Duodenal mucosa (tissue), 2 donors: ENCODE measurements at regions not wholly inside any gene's neighbourhood (a gene's known extent, or its start where the extent isn't known, plus 50 kb on each side); places are given as distances from the start of the nearest gene placed in this dataset.
"Not testable (repeated sequence)": the region's sequence is repeated elsewhere in the genome, so short reads cannot be mapped to it uniquely, and the experiment has no call there.

ENCODE experiments used
- H3K27ac ChIP-seq: one replicate; pipeline ENCODE4 v1.7.0; 2013; ENCODE audit warnings: low read depth, low read length
- H3K27me3 ChIP-seq, 2 donors: one replicate each; pipeline ENCODE4 v1.7.0; 2013; ENCODE audit warnings: low read length in 2 of 2, control low read depth in 1 of 2; ENCODE audit not compliant: insufficient read depth in 2 of 2, control insufficient read depth in 1 of 2
- H3K36me3 ChIP-seq, 2 donors: one replicate each; pipeline ENCODE4 v1.7.0; 2013; ENCODE audit warnings: low read length in 2 of 2, control low read depth in 1 of 2; ENCODE audit not compliant: insufficient read depth in 2 of 2, control insufficient read depth in 1 of 2
- H3K4me1 ChIP-seq, 2 donors: one replicate each; pipeline ENCODE4 v1.7.0; 2013; ENCODE audit warnings: low read length in 2 of 2, control low read depth in 1 of 2; ENCODE audit not compliant: insufficient read depth in 2 of 2, control insufficient read depth in 1 of 2
- H3K4me3 ChIP-seq, 2 donors: one replicate each; pipeline ENCODE4 v1.7.0; 2013; ENCODE audit warnings: low read length in 2 of 2, low read depth in 1 of 2
- H3K9ac ChIP-seq, 2 donors: one replicate each; pipeline ENCODE4 v1.7.0; 2013; ENCODE audit warnings: low read length in 2 of 2, low read depth in 1 of 2
- H3K9me3 ChIP-seq, 2 donors: one replicate each; pipeline ENCODE4 v1.7.0; 2013; ENCODE audit warnings: low read length in 2 of 2, control low read depth in 1 of 2; ENCODE audit not compliant: control insufficient read depth in 1 of 2

DNA sequence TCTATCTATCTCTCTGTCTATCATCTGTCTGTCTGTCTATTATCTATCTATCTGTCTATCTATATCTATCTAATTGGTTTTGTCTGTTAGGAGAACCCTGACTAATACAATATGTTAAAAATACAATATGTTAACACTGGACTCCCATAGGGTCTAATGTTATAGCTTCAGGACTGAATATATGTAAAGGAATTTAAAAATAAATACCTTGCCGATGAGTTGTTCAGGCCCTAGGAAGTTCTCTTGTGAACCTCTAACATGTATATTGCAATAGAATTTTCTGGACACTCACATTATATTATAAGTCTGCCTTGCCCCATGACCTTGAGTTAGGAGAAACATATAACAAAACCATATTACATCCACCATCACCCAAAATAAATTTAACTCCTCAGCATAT lies 900.6 kb downstream of the NCAM2 start:
- Histone ChIP-seq H3K36me3 (no peaks in the 10 kb centered on the region), H3K27ac (no peak overlapping the region)

DNA sequence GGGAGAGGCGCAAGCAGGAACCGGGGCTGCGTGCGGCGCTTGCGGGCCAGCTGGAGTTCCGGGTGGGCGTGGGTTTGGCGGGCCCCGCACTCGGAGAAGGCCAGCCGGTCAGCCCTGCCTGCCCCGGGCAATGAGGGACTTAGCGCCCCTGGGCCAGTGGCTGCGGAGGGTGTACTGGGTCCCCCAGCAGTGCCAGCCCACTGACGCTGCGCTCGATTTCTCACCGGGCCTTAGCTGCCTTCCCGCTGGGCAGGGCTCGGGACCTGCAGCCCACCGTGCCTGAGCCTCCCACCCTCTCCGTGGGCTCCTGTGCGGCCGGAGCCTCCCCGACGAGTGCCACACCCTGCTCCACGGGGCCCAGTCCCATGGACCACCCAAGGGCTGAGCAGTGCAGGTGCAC lies 904.2 kb downstream of the NCAM2 start:
- H3K36me3 ChIP-seq, H3K27ac ChIP-seq, H3K4me1 ChIP-seq, H3K27me3 ChIP-seq, H3K9ac ChIP-seq, H3K4me3 ChIP-seq: not testable (repeated sequence)
- H3K9me3 ChIP-seq = peaks cover 6 to 19% of the 10 kb centered on the region in 2 donors

More for the DNA sequence above, 900.6 kb downstream of the NCAM2 start:
- H3K4me3 ChIP-seq = no peak overlapping the region
- no peaks in the 10 kb centered on the region for H3K4me1 ChIP-seq
- no peak overlapping the region for H3K9ac ChIP-seq
- H3K27me3 ChIP-seq = no peaks in the 10 kb centered on the region
- peaks cover 6 to 23% of the 10 kb centered on the region in 2 donors for H3K9me3 ChIP-seq

DNA sequence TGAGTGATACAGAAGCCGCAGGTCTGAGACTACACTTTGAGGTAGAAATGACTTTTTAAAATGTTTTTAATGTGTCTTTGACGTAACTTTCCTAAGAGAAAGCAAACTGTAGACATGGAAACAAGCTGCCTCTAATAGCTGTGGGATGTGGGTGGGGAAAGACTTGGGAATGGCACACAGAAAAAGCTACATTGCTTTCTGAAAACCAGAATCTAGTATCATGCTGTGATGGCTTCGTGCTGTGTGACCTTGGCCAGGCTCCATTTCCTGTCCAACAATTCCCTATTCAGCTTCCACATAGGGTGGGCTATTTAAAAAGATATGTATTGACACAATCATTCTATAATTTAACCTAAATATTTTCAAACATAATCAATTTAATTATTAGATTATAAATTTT lies 909.1 kb downstream of the NCAM2 start:
- no peak overlapping the region for H3K4me3 ChIP-seq
- H3K36me3 ChIP-seq = no peaks in the 10 kb centered on the region
- H3K27me3 ChIP-seq = no peaks in the 10 kb centered on the region
- H3K4me1 ChIP-seq = no peaks in the 10 kb centered on the region
- no peak overlapping the region for H3K9ac ChIP-seq
- H3K27ac ChIP-seq = no peak overlapping the region
- H3K9me3 ChIP-seq = peaks cover 12 to 24% of the 10 kb centered on the region in 2 donors

DNA sequence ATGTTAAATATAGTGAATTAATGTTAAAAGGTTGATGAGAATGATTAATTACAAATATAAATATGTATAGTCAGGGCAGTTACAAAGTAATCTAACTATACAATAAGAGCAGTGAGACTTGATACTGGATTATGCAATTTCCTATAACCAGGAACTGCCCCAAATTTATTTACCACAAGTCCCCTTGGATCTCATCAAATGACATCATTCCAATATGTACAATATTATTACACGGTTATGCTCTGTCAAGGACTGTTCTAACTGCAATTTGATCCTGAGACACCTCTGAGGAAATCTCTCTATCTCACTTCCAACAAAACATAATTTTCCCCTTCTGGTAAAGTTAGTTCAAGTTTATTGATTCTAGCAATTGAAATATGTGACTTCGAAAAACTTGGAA lies 917.6 kb downstream of the NCAM2 start:
- H3K27me3 ChIP-seq = no peaks in the 10 kb centered on the region
- no peaks in the 10 kb centered on the region for H3K36me3 ChIP-seq
- H3K4me3 ChIP-seq = no peak overlapping the region
- no peaks in the 10 kb centered on the region for H3K4me1 ChIP-seq
- peaks cover 0 to 9% of the 10 kb centered on the region in 2 donors for H3K9me3 ChIP-seq
- H3K27ac ChIP-seq = no peak overlapping the region
- H3K9ac ChIP-seq = no peak overlapping the region

DNA sequence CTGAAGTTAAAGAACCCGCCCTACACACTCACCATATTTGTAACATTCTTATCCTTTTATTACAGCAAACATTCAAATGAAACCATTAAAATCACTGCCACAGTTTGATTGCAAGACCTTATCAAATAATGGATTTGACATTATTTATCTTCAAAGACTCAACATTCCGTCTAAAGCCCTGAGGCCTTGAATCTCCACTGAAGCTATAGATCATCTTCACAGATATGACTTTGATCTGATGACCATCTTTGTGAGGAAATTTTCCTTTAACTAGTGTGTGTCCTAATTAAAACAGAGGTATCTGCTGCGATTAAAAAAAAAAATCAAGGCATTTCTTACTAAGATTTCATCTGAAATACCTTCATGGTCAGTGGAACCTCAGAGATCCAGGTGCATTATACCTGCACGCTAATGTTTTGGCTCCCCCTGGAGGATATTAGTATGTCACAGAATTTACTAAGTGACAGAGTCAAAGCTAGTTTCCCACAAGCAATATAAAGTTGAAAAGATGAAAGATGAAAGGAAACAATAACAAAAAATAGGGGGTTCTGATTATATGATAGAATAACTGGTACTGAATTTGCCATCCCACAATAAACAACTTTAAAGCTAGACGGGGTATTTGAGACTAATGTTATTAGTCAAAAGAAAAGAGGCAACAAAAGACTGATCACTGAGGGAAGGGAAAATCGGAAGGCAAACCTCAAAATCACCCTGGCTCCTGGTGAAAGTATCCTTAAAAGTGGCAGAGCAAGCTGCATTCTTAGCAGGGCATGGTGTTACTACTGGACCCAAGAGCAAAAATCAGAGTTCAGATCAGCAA lies 923.4 kb downstream of the NCAM2 start:
- peaks cover 0 to 4% of the 10 kb centered on the region in 2 donors for H3K9me3 ChIP-seq
- no peak overlapping the region for H3K27ac ChIP-seq
- no peaks in the 10 kb centered on the region for H3K4me1 ChIP-seq
- H3K4me3 ChIP-seq = no peak overlapping the region
- no peaks in the 10 kb centered on the region for H3K36me3 ChIP-seq
- no peaks in the 10 kb centered on the region for H3K27me3 ChIP-seq
- no peak overlapping the region for H3K9ac ChIP-seq

DNA sequence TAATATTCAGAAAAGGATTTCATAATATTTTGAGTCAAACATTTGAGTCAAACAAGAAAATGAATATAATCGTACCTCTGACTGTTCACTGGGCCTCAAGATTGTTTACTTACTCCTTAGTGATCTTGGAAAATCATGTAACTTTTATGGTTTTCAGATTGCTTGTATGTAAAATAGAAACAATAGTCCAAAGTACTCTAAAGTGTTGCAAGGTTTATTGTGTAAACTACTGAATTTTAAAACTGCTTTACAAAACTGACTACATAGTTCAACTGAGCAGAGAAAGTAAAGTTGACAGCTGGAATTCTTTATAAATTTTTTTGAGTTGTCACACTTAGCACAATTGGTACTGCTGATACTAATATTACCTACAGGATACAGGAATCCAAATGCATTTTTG lies 931.0 kb downstream of the NCAM2 start:
- no peaks in the 10 kb centered on the region for H3K9me3 ChIP-seq

DNA sequence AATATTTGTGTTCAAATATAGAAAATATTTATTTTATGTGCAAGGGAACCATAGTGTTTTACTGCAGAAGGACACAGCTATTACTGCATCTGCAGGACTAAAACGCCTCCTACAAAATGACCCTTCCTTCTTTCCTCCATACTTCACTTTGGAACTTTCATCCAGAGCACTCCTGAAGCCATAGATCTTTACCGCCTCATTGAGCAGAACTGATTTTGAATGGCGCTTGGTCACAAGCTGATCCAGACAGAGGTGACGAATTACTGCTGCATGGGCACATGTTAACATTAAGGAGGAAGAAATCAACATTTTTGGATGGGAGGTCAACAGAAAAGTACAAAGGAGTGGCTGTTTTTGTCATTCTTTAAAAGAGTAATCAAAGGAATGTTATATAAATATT lies 931.6 kb downstream of the NCAM2 start:
- no peaks in the 10 kb centered on the region for H3K9me3 ChIP-seq
- no peak overlapping the region for H3K27ac ChIP-seq
- no peaks in the 10 kb centered on the region for H3K27me3 ChIP-seq
- no peak overlapping the region for H3K9ac ChIP-seq
- no peaks in the 10 kb centered on the region for H3K36me3 ChIP-seq
- no peaks in the 10 kb centered on the region for H3K4me1 ChIP-seq
- H3K4me3 ChIP-seq = no peak overlapping the region

More for the DNA sequence above, 931.0 kb downstream of the NCAM2 start:
- Histone ChIP-seq H3K27me3 (no peaks in the 10 kb centered on the region), H3K36me3 (no peaks in the 10 kb centered on the region), H3K27ac (no peak overlapping the region), H3K4me3 (no peak overlapping the region), H3K4me1 (no peaks in the 10 kb centered on the region), H3K9ac (no peak overlapping the region)

DNA sequence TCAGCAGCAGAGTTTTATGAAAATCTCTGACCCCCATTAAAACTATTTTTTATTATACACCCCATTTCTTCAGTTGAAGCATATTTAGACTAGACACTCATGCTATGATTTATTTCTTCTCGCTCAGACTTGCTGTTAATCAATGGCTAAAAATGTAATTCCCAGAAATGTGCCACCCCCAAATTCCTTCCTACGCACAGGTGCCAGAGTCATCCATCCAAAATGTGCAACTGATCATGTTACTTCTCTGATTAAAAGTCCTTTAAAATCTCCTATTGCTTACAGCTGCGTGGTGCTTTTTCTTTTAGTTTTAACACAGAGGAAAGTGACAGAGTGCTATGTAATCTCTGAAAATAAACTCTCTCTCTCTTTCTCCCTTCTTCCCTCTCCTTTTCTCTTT lies 954.4 kb downstream of the NCAM2 start:
- Histone ChIP-seq H3K27ac (no peak overlapping the region), H3K9me3 (peaks cover 6 to 12% of the 10 kb centered on the region in 2 donors), H3K27me3 (no peaks in the 10 kb centered on the region), H3K4me1 (no peaks in the 10 kb centered on the region), H3K9ac (no peak overlapping the region), H3K4me3 (no peak overlapping the region), H3K36me3 (no peaks in the 10 kb centered on the region)

DNA sequence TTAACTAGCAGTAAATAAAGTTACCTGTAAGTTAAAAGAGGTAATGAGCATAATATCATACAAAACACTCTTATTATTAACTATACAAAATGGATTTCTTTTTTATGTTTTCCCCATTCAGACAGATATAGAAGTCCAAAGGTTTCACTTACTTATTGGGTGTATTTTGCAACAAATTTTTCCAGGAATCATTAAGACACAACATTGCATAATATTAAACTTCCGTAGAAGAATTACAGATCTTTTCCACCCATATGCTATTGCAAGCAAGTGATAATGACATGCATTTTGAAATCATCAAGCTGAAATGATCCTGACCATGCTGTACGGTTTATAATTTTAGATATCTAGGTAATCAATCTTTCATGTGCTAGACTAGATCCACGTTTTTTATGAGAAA lies 957.0 kb downstream of the NCAM2 start:
- H3K9me3 ChIP-seq = peaks cover 4 to 12% of the 10 kb centered on the region in 2 donors
- H3K9ac ChIP-seq = no peak overlapping the region
- no peaks in the 10 kb centered on the region for H3K4me1 ChIP-seq
- H3K36me3 ChIP-seq = no peaks in the 10 kb centered on the region
- H3K27me3 ChIP-seq = no peaks in the 10 kb centered on the region
- H3K4me3 ChIP-seq = no peak overlapping the region
- H3K27ac ChIP-seq = no peak overlapping the region

DNA sequence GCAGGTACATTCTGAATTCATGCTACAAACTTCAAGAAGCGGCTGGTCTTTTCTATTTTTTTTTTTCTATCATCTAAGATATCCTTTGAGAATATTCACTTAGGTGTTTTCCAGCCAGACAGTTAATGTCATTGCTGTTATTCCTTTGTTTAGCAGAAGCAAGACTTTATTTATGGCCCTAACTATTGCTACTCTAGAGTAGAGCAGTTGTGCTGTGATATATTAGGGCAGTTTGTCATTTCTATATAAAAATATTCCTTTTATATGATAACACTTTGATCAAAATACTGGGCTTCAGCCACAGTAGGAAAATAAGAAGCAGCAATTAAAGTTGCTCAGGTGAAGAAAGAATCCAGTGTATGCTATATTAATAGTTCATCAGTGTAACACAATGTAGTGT lies 959.3 kb downstream of the NCAM2 start:
- H3K36me3 ChIP-seq = no peaks in the 10 kb centered on the region
- H3K4me1 ChIP-seq = no peaks in the 10 kb centered on the region
- H3K9me3 ChIP-seq = peaks cover 5 to 8% of the 10 kb centered on the region in 2 donors
- H3K9ac ChIP-seq = no peak overlapping the region
- no peaks in the 10 kb centered on the region for H3K27me3 ChIP-seq
- H3K27ac ChIP-seq = no peak overlapping the region
- no peak overlapping the region for H3K4me3 ChIP-seq
